Transverse colon (tissue), 4 donors: ENCODE measurements at regions not wholly inside any gene's neighbourhood (a gene's known extent, or its start where the extent isn't known, plus 50 kb on each side); places are given as distances from the start of the nearest gene placed in this dataset.

Experiments used
- DNase-seq: peaks from one replicate; pipeline ENCODE4 v3.0.0-alpha.2; 2019
- H3K27ac ChIP-seq, 4 donors: fragments of 200-600 bp; sonication (generic); 2 replicates each; pipeline ENCODE4 v1.5.1; 2016 to 2018; ENCODE audit warnings: inconsistent platforms in 4 of 4
- H3K27me3 ChIP-seq: fragments of 200-600 bp; sonication (generic); 2 replicates; pipeline ENCODE4 v1.5.1; 2017; ENCODE audit warnings: inconsistent platforms
- H3K36me3 ChIP-seq, 4 donors: fragments of 200-600 bp; sonication (generic); 2 replicates each; pipeline ENCODE4 v1.5.1; 2017 to 2019; ENCODE audit warnings: inconsistent platforms in 4 of 4
- H3K4me1 ChIP-seq, 4 donors: fragments of 200-600 bp; sonication (generic); 2 replicates each; pipeline ENCODE4 v1.5.1; 2017 to 2020; ENCODE audit warnings: inconsistent platforms in 4 of 4
- H3K4me3 ChIP-seq, 4 donors: fragments of 200-600 bp; sonication (generic); 1 replicate in 1 of 4; 2 replicates in 3 of 4; pipeline versions ENCODE4 v1.5.1 to v1.6.1; 2017 to 2019; ENCODE audit warnings: inconsistent platforms in 4 of 4
- H3K9me3 ChIP-seq, 2 donors: fragments of 200-600 bp; sonication (generic); 2 replicates each; pipeline ENCODE4 v1.5.1; 2017 to 2019; ENCODE audit warnings: inconsistent platforms in 2 of 2
- CTCF ChIP-seq, 5 experiments: fragments of 200-600 bp in 3 of 5; fragments of 450-650 bp in 2 of 5; sonication (generic) in 3 of 5; IDR thresholded peaks; 1 replicate in 2 of 5; 2 replicates in 3 of 5; pipeline ENCODE4 v1.5.1; 2016 to 2017; ENCODE audit warnings: antibody characterized with exemption in 5 of 5, inconsistent platforms in 3 of 5, mild to moderate bottlenecking in 2 of 5, moderate library complexity in 1 of 5
- EP300 ChIP-seq: sonication (generic); formaldehyde crosslinking; IDR thresholded peaks from one replicate; pipeline ENCODE4 v1.6.1; 2017; ENCODE audit warnings: antibody characterized with exemption, low read depth
- POLR2A ChIP-seq: fragments of 450-650 bp; IDR thresholded peaks from one replicate; pipeline ENCODE4 v1.6.1; 2016; ENCODE audit warnings: antibody characterized with exemption, mild to moderate bottlenecking, moderate library complexity
- POLR2AphosphoS5 ChIP-seq, 3 donors: sonication (generic); formaldehyde crosslinking; IDR thresholded peaks; one replicate each; pipeline ENCODE4 v1.6.1; 2016; ENCODE audit warnings: antibody characterized with exemption in 3 of 3
- WGBS, 2 donors: methylation state at CpG; one replicate each; pipeline ENCODE4 v1.1.5; 2018; ENCODE audit warnings: low coverage in 1 of 2; 5-methylcytosine and 5-hydroxymethylcytosine counted together
- in situ Hi-C, 4 donors: fragments of 200-750 bp; cut with MboI; loops; one replicate each; pipeline versions ENCODE4 v1.15.0 to v1.15.1; 2017; ENCODE audit warnings: low sequenced_read_pairs in 3 of 4, low pct_ligation_motif_present in 1 of 4, low pct_unique_long_range_greater_than_20kb in 1 of 4
- intact Hi-C: fragments of 100-400 bp; cut with DNase I; formaldehyde crosslinking; loops from one replicate; pipeline ENCODE4 v1.15.1; 2023; ENCODE audit warnings: low total_unique reads

- no peaks in the 10 kb centered on the region for H3K27me3 ChIP-seq
- intact Hi-C loops, result no loop called here
- in situ Hi-C loops, result no loop called here
- H3K4me3 ChIP-seq, result no peak overlapping the region
- no peak overlapping the region for H3K27ac ChIP-seq
- H3K36me3 ChIP-seq, result no peaks in the 10 kb centered on the region
- 68 to 90% methylated on average over 1 of the region's 1 CpG for WGBS, 2 donors
- no peak for DNase-seq
- TF ChIP-seq POLR2AphosphoS5 (IDR thresholded peaks at IDR 0.05), result no peak
- TF ChIP-seq CTCF (IDR thresholded peaks at IDR 0.05), result no peak
- TF ChIP-seq EP300, result no peak
- no peak for TF ChIP-seq POLR2A
- H3K4me1 ChIP-seq, result no peaks in the 10 kb centered on the region
- H3K9me3 ChIP-seq, result no peaks in the 10 kb centered on the region
Measured at GRCh38 chr2:194550702-194551101, 1106.3 kb upstream of the SLC39A10 start.

- intact Hi-C loops, result no loop called here
- WGBS, 2 donors, result 75 to 86% methylated on average over 2 of the region's 2 CpGs
- H3K9me3 ChIP-seq, result no peaks in the 10 kb centered on the region
- H3K4me3 ChIP-seq, result no peak overlapping the region
- no peak for TF ChIP-seq CTCF (IDR thresholded peaks at IDR 0.05)
- TF ChIP-seq POLR2AphosphoS5 (IDR thresholded peaks at IDR 0.05), result no peak
- TF ChIP-seq POLR2A, result no peak
- TF ChIP-seq EP300, result no peak
- H3K36me3 ChIP-seq, result no peaks in the 10 kb centered on the region
- no peaks in the 10 kb centered on the region for H3K4me1 ChIP-seq
- in situ Hi-C loops, result no loop called here
- H3K27me3 ChIP-seq, result no peaks in the 10 kb centered on the region
- no peak for DNase-seq
- H3K27ac ChIP-seq, result no peak overlapping the region
Measured at GRCh38 chr2:194549387-194549786, 1107.6 kb upstream of the SLC39A10 start.

GRCh38 chr2:194545978-194546377 is 1111.0 kb upstream of the SLC39A10 start:
- no peak overlapping the region for H3K4me3 ChIP-seq
- 33 to 62% methylated on average over 1 of the region's 1 CpG for WGBS, 2 donors
- no peak for DNase-seq
- no peaks in the 10 kb centered on the region for H3K9me3 ChIP-seq
- in situ Hi-C loops, result no loop called here
- no peaks in the 10 kb centered on the region for H3K36me3 ChIP-seq
- no peak for TF ChIP-seq CTCF (IDR thresholded peaks at IDR 0.05)
- no peak for TF ChIP-seq EP300
- H3K27ac ChIP-seq, result no peak overlapping the region
- no peaks in the 10 kb centered on the region for H3K4me1 ChIP-seq
- intact Hi-C loops, result no loop called here
- no peaks in the 10 kb centered on the region for H3K27me3 ChIP-seq

- Histone ChIP-seq H3K9me3 (no peaks in the 10 kb centered on the region), H3K4me3 (no peak overlapping the region), H3K4me1 (no peaks in the 10 kb centered on the region), H3K36me3 (no peaks in the 10 kb centered on the region), H3K27me3 (no peaks in the 10 kb centered on the region), H3K27ac (no peak overlapping the region)
- no peak for TF ChIP-seq EP300
- no peak for TF ChIP-seq POLR2A
- TF ChIP-seq POLR2AphosphoS5 (IDR thresholded peaks at IDR 0.05), result no peak
- no peak for TF ChIP-seq CTCF (IDR thresholded peaks at IDR 0.05)
- DNase-seq, result no peak
- in situ Hi-C loops, result no loop called here
- intact Hi-C loops, result no loop called here
Measured at GRCh38 chr2:194539425-194539824, 1117.6 kb upstream of the SLC39A10 start.
